ENCODE measurements at regions not wholly inside any gene's neighbourhood (a gene's known extent, or its start where the extent isn't known, plus 50 kb on each side); places are given as distances from the start of the nearest gene placed in this dataset.

GRCh38 chr10:4215485-4215884 lies 430.5 kb upstream of the KLF6 start:
- DNase-seq = no peak

- no peak for DNase-seq
Measured at GRCh38 chr10:4214908-4215307, 429.9 kb upstream of the KLF6 start.

GRCh38 chr10:4213441-4213840 lies 428.4 kb upstream of the KLF6 start:
- DNase-seq = no peak

- DNase-seq = no peak
Measured at GRCh38 chr10:4212111-4212630, 427.2 kb upstream of the KLF6 start.

GRCh38 chr10:4208499-4208898 lies 423.5 kb upstream of the KLF6 start:
- no peak for DNase-seq

GRCh38 chr10:4205113-4205512 lies 420.1 kb upstream of the KLF6 start:
- DNase-seq = no peak

- DNase-seq = no peak
Measured at GRCh38 chr10:4202938-4203337, 417.9 kb upstream of the KLF6 start.

GRCh38 chr10:4201866-4202825 lies 417.1 kb upstream of the KLF6 start:
- DNase-seq = no peak

- no peak for DNase-seq
Measured at GRCh38 chr10:4199196-4199595, 414.2 kb upstream of the KLF6 start.

GRCh38 chr10:4198216-4198615 lies 413.2 kb upstream of the KLF6 start:
- no peak for DNase-seq

GRCh38 chr10:4197676-4198075 lies 412.7 kb upstream of the KLF6 start:
- DNase-seq = no peak

GRCh38 chr10:4196771-4197390 lies 411.9 kb upstream of the KLF6 start:
- no peak for DNase-seq

GRCh38 chr10:4196183-4196582 lies 411.2 kb upstream of the KLF6 start:
- no peak for DNase-seq

GRCh38 chr10:4195213-4195612 lies 410.2 kb upstream of the KLF6 start:
- DNase-seq = no peak

- DNase-seq = no peak
Measured at GRCh38 chr10:4194231-4194630, 409.2 kb upstream of the KLF6 start.

GRCh38 chr10:4191894-4192293 lies 406.9 kb upstream of the KLF6 start:
- no peak for DNase-seq

GRCh38 chr10:4191354-4191753 lies 406.3 kb upstream of the KLF6 start:
- no peak for DNase-seq

- no peak for DNase-seq
Measured at GRCh38 chr10:4190876-4191275, 405.9 kb upstream of the KLF6 start.

- DNase-seq = no peak
Measured at GRCh38 chr10:4189281-4189680, 404.3 kb upstream of the KLF6 start.

- no peak for DNase-seq
Measured at GRCh38 chr10:4188406-4188805, 403.4 kb upstream of the KLF6 start.

- DNase-seq = peak; percentile 18
Measured at GRCh38 chr10:4186849-4187540, 402.0 kb upstream of the KLF6 start.

- DNase-seq = no peak
Measured at GRCh38 chr10:4183761-4184261, 398.8 kb upstream of the KLF6 start.

- DNase-seq = no peak
Measured at GRCh38 chr10:4181621-4182049, 396.6 kb upstream of the KLF6 start.
